GM12875 (cell line): ENCODE measurements at regions not wholly inside any gene's neighbourhood (a gene's known extent, or its start where the extent isn't known, plus 50 kb on each side); places are given as distances from the start of the nearest gene placed in this dataset.

Experiments used
- H3K4me3 ChIP-seq: one replicate; pipeline ENCODE4 v1.5.1; 2011; ENCODE audit warnings: low read depth, low read length, control low read depth
- TF ChIP-seq, protein P1 (sequence below): IDR thresholded peaks from 2 replicates; pipeline ENCODE4 v1.5.1; 2011; ENCODE audit warnings: low read depth, mild to moderate bottlenecking, control low read depth, inconsistent platforms, low read length, moderate library complexity, borderline replicate concordance; ENCODE audit not compliant: insufficient read depth

GRCh38 chr2:149906886-149907285 is 319.3 kb upstream of the MMADHC start:
- no peak overlapping the region for H3K4me3 ChIP-seq
- TF ChIP-seq, protein P1, sequence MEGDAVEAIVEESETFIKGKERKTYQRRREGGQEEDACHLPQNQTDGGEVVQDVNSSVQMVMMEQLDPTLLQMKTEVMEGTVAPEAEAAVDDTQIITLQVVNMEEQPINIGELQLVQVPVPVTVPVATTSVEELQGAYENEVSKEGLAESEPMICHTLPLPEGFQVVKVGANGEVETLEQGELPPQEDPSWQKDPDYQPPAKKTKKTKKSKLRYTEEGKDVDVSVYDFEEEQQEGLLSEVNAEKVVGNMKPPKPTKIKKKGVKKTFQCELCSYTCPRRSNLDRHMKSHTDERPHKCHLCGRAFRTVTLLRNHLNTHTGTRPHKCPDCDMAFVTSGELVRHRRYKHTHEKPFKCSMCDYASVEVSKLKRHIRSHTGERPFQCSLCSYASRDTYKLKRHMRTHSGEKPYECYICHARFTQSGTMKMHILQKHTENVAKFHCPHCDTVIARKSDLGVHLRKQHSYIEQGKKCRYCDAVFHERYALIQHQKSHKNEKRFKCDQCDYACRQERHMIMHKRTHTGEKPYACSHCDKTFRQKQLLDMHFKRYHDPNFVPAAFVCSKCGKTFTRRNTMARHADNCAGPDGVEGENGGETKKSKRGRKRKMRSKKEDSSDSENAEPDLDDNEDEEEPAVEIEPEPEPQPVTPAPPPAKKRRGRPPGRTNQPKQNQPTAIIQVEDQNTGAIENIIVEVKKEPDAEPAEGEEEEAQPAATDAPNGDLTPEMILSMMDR: no peak

GRCh38 chr2:149904352-149905175 is 317.0 kb upstream of the MMADHC start:
- TF ChIP-seq, protein P1: no peak
- no peak overlapping the region for H3K4me3 ChIP-seq

DNA sequence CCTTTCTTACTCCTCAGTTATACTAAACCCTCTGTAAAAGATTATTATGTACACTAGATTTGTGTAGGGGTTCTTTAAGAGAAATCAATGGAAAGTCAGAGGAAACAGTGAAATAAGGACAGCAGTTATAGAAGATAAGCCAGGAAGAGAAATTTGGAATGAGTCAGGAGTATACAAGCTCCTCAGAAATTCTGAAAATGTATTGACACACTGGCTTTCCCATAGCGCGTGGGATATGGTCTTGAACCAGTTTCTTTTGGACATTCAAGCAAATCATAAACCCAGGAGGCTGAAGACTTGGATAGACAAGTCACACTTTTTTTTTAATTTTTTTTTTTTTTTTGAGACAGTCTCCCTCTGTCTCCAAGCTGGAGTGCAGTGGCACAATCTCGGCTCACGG is 316.1 kb upstream of the MMADHC start:
- TF ChIP-seq, protein P1: no peak

GRCh38 chr2:149902081-149902480 is 314.5 kb upstream of the MMADHC start:
- no peak overlapping the region for H3K4me3 ChIP-seq
- TF ChIP-seq, protein P1: no peak

More for the DNA sequence above, 316.1 kb upstream of the MMADHC start:
- H3K4me3 ChIP-seq: no peak overlapping the region

DNA sequence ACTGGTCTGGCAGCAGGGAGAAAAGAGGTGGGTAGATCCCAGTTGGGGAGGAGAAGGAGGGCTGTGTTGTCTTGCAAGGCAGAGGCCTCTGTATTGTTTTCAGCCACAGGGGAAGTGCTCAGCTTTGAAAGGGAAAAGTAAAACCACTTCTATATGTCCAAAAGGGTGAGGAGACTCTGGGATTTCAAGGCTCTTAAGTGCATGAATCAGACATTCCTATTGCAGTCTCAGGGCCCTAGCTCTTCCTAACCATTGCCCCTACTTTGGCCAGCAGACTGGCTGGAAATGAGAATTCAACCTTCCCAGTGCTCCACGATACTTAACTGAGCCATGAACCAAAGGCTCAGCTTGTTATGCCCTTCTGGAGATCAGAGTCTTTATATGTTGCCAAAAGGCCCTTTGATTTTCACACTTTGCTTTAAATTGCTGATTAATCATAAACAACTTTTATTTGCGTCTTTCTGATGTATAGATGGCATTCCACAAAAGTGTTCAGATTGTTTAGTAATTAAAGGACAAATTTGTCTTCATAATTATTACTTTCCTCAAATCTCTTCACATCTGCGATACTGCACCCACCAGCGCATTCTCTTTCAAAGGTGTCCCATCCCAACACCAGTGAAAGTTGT is 313.8 kb upstream of the MMADHC start:
- TF ChIP-seq, protein P1: no peak
- H3K4me3 ChIP-seq: no peak overlapping the region

DNA sequence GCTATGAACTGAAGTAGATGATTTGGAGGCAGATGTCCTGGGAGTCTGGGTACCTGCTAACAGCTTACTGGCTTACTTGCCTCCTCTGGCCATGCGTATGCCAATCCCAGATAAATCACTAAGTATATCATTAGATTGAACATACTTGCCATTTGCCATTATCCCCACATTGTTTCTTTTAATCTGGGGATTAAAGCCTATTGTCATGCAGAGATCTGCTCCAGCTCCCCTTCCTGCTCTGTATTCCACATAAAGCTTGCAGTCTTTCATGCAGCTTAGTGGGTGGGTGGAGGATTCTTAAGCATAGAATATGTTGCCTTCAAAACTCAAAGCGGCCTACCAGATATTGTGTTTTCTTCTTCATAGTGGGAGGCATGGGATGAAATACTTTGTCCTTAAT is 311.8 kb upstream of the MMADHC start:
- TF ChIP-seq, protein P1: no peak
- no peak overlapping the region for H3K4me3 ChIP-seq

DNA sequence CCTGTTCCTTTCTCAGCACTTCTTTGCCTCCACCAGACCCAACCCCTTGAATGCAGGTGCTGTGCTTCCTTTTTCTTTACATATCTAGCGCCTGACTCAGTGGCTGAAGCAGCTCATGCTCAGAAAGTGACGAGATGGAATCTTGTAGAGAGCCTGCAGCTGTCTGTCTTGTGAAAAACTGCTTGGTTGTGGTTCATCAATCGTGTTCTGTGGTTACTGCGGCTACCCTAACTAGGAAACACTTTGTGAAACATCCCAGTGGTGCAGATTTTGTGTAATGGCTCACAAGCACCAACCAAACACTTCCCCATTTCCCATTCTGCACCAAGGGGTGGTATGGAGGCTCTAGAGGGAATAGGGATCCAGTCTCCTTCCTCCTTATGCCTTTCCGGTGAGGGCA is 307.2 kb upstream of the MMADHC start:
- H3K4me3 ChIP-seq: no peak overlapping the region
- TF ChIP-seq, protein P1: no peak
